A549 (cell line): ENCODE measurements at regions not wholly inside any gene's neighbourhood (a gene's known extent, or its start where the extent isn't known, plus 50 kb on each side); places are given as distances from the start of the nearest gene placed in this dataset.

ENCODE experiments used
- CHD4 ChIP-seq: fragments of 200-600 bp; sonication (generic); IDR thresholded peaks from 2 replicates; pipeline ENCODE4 v1.6.1; 2016; ENCODE audit warnings: antibody characterized with exemption, mild to moderate bottlenecking, borderline replicate concordance
- CTCF ChIP-seq: fragments of >200 bp; sonication (Bioruptor Twin); formaldehyde crosslinking; IDR thresholded peaks from 3 replicates; pipeline ENCODE4 v1.5.1; 2016
- KDM5A ChIP-seq: fragments of 200-600 bp; sonication (generic); IDR thresholded peaks from 2 replicates; pipeline ENCODE4 v1.6.1; 2016; ENCODE audit warnings: antibody characterized with exemption, mild to moderate bottlenecking
- MAFK ChIP-seq: fragments of 450-650 bp; IDR thresholded peaks from 2 replicates; pipeline ENCODE4 v1.6.1; 2014; ENCODE audit not compliant: partially characterized antibody
- POLR2A ChIP-seq: IDR thresholded peaks from 2 replicates; pipeline ENCODE4 v1.6.1; 2012; ENCODE audit warnings: mild to moderate bottlenecking, low read length
- RAD21 ChIP-seq, 2 experiments: fragments of >200 bp in 1 of 2; sonication (Bioruptor Twin) in 1 of 2; formaldehyde crosslinking in 1 of 2; IDR thresholded peaks in 1 of 2; conservative IDR thresholded peaks in 1 of 2; 2 replicates in 1 of 2; 3 replicates in 1 of 2; pipeline ENCODE4 v1.6.1; 2012 to 2018; ENCODE audit warnings: inconsistent platforms in 1 of 2
- RFX5 ChIP-seq: fragments of 450-650 bp; IDR thresholded peaks from 2 replicates; pipeline ENCODE4 v1.7.1; 2014; ENCODE audit warnings: antibody characterized with exemption, mild to moderate bottlenecking, moderate library complexity

DNA sequence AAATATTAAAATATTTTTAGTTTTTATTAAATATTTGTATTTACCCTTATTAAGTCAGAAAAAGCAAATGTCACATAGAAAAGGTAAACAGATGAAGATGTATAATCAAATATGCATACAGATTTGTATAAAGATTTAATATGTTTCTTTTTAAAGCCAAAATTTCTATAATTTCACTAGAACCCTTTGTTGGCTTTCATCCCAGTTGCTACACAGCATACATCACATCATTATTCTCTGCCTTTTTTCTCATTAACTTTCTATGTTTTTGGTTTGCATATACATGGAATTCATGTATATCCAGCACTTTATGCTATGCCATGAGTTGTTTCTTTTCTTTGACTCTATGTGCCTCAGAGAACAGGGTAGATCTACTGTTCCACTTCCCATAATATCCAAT lies 957.9 kb upstream of the ADGRL2 start:
- TF ChIP-seq CTCF (no peak), MAFK (no peak), POLR2A (no peak), CHD4 (no peak), RAD21 (conservative IDR thresholded peaks at IDR 0.05 in 1 of 2, IDR thresholded peaks at IDR 0.05 in 1 of 2) (no peak), RFX5 (no peak), KDM5A (no peak)
